Neuronal stem cell (in vitro differentiated cells): ENCODE measurements at regions not wholly inside any gene's neighbourhood (a gene's known extent, or its start where the extent isn't known, plus 50 kb on each side); places are given as distances from the start of the nearest gene placed in this dataset.

Source experiments
- DNase-seq: peaks from one replicate; pipeline ENCODE4 v3.0.0-alpha.2; 2013; ENCODE audit warnings: low spot score
- H2AFZ ChIP-seq: one replicate; pipeline ENCODE4 v1.6.1; 2013; ENCODE audit warnings: mild to moderate bottlenecking, low read length, inconsistent platforms
- H2AK5ac ChIP-seq: 2 replicates; pipeline ENCODE4 v1.6.1; 2013; ENCODE audit warnings: low read depth, mild to moderate bottlenecking, inconsistent platforms, low read length, moderate library complexity, mixed read lengths
- H2BK120ac ChIP-seq: 2 replicates; pipeline ENCODE4 v1.6.1; 2013; ENCODE audit warnings: low read depth, mild to moderate bottlenecking, inconsistent platforms, low read length, moderate library complexity, mixed read lengths
- H2BK12ac ChIP-seq: one replicate; pipeline ENCODE4 v1.6.1; 2013; ENCODE audit warnings: low read length, inconsistent platforms
- H2BK15ac ChIP-seq: 2 replicates; pipeline ENCODE4 v1.6.1; 2013; ENCODE audit warnings: mild to moderate bottlenecking, low read length, inconsistent platforms, mixed read lengths
- H2BK5ac ChIP-seq: one replicate; pipeline ENCODE4 v1.6.1; 2013; ENCODE audit warnings: inconsistent platforms, mild to moderate bottlenecking, low read length, moderate library complexity
- H3K14ac ChIP-seq: one replicate; pipeline ENCODE4 v1.6.1; 2013; ENCODE audit warnings: low read length, inconsistent platforms
- H3K18ac ChIP-seq: 2 replicates; pipeline ENCODE4 v1.6.1; 2013; ENCODE audit warnings: low read length, inconsistent platforms
- H3K23ac ChIP-seq: 2 replicates; pipeline ENCODE4 v1.6.1; 2013; ENCODE audit warnings: low read depth, mild to moderate bottlenecking, mixed read lengths, low read length, inconsistent platforms; ENCODE audit not compliant: poor library complexity
- H3K27ac ChIP-seq: replicated peaks from 3 replicates; pipeline ENCODE4 v1.5.1; 2013; ENCODE audit warnings: low read length, inconsistent platforms
- H3K27me3 ChIP-seq, 3 experiments: 2 replicates each; pipeline ENCODE4 v1.6.1; 2013; ENCODE audit warnings: low read length in 3 of 3, mild to moderate bottlenecking in 2 of 3, inconsistent platforms in 1 of 3, low read depth in 1 of 3, mixed read lengths in 1 of 3, moderate library complexity in 1 of 3; ENCODE audit not compliant: control insufficient read depth in 3 of 3, insufficient read depth in 3 of 3
- H3K36me3 ChIP-seq, 2 donors: replicated peaks in 1 of 2; 2 replicates each; pipeline ENCODE4 v1.6.1; 2013; ENCODE audit warnings: low read length in 2 of 2; ENCODE audit not compliant: control insufficient read depth in 2 of 2, insufficient read depth in 2 of 2
- H3K4ac ChIP-seq: 2 replicates; pipeline ENCODE4 v1.6.1; 2013; ENCODE audit warnings: inconsistent platforms, mild to moderate bottlenecking, low read length, moderate library complexity
- H3K4me1 ChIP-seq, 2 donors: 1 replicate in 1 of 2; 2 replicates in 1 of 2; pipeline ENCODE4 v1.6.1; 2013; ENCODE audit warnings: low read length in 2 of 2, low read depth in 1 of 2; ENCODE audit not compliant: control insufficient read depth in 2 of 2, insufficient read depth in 1 of 2
- H3K4me2 ChIP-seq: one replicate; pipeline ENCODE4 v1.6.1; 2013; ENCODE audit warnings: mild to moderate bottlenecking, low read length, inconsistent platforms; ENCODE audit not compliant: insufficient read depth, poor library complexity, severe bottlenecking
- H3K4me3 ChIP-seq, 2 donors: 2 replicates each; pipeline ENCODE4 v1.5.1; 2013; ENCODE audit warnings: low read length in 2 of 2, mild to moderate bottlenecking in 2 of 2, inconsistent platforms in 1 of 2, moderate library complexity in 1 of 2
- H3K79me1 ChIP-seq: one replicate; pipeline ENCODE4 v1.6.1; 2013; ENCODE audit warnings: low read depth, mild to moderate bottlenecking, inconsistent platforms, low read length, moderate library complexity
- H3K9ac ChIP-seq: one replicate; pipeline ENCODE4 v1.6.1; 2013; ENCODE audit warnings: mild to moderate bottlenecking, low read depth, low read length, inconsistent platforms; ENCODE audit not compliant: poor library complexity
- H3K9me3 ChIP-seq, 2 donors: replicated peaks in 1 of 2; 2 replicates each; pipeline versions ENCODE3 to v1.6.1; 2013; ENCODE audit warnings: low read length in 2 of 2, mild to moderate bottlenecking in 2 of 2, inconsistent platforms in 1 of 2, low read depth in 1 of 2, mixed read lengths in 1 of 2, moderate library complexity in 1 of 2; ENCODE audit not compliant: control insufficient read depth in 2 of 2, insufficient read depth in 1 of 2
- H4K8ac ChIP-seq: one replicate; pipeline ENCODE4 v1.6.1; 2013; ENCODE audit warnings: low read depth, mild to moderate bottlenecking, inconsistent platforms, low read length, moderate library complexity
- H4K91ac ChIP-seq: one replicate; pipeline ENCODE4 v1.6.1; 2013; ENCODE audit warnings: low read length, low read depth, mild to moderate bottlenecking, inconsistent platforms; ENCODE audit not compliant: poor library complexity
- WGBS, 2 donors: extraction: QIAGEN DNeasy Blood & Tissue Kit; methylation state at CpG; one replicate each; pipeline ENCODE4 v1.1.7; 2013; ENCODE audit warnings: missing lambda C conversion rate in 2 of 2, mixed read lengths in 1 of 2; ENCODE audit not compliant: insufficient read length in 2 of 2, insufficient replicate concordance in 1 of 2; ENCODE audit errors: extremely low coverage in 2 of 2; 5-methylcytosine and 5-hydroxymethylcytosine counted together

- WGBS, 2 donors, result no CpG with 5 or more reads among the region's 2 CpGs
- Histone ChIP-seq H2BK12ac (no peak overlapping the region), H2BK120ac (no peak overlapping the region), H3K9ac (no peak overlapping the region), H3K4ac (no peak overlapping the region), H3K4me2 (no peak overlapping the region), H2BK5ac (no peak overlapping the region), H4K8ac (no peak overlapping the region), H3K9me3 (peaks cover 0 to 1% of the 10 kb centered on the region in 2 donors), H3K14ac (no peak overlapping the region), H2AFZ (no peak overlapping the region), H3K27ac (no peak overlapping the region), H2AK5ac (no peak overlapping the region), H4K91ac (no peak overlapping the region), H3K79me1 (no peaks in the 10 kb centered on the region), H3K4me1 (no peaks in the 10 kb centered on the region), H3K27me3 (no peaks in the 10 kb centered on the region), H3K23ac (no peak overlapping the region), H2BK15ac (no peak overlapping the region), H3K18ac (no peak overlapping the region), H3K4me3 (no peak overlapping the region), H3K36me3 (no peaks in the 10 kb centered on the region)
- DNase-seq, result no peak
Observed at GRCh38 chr4:135434936-135435335, 1233.3 kb upstream of the PABPC4L start.

GRCh38 chr4:135429528-135429927 lies 1227.9 kb upstream of the PABPC4L start:
- Histone ChIP-seq H3K4me2 (no peak overlapping the region), H3K4me3 (no peak overlapping the region), H2BK5ac (no peak overlapping the region), H2BK15ac (no peak overlapping the region), H3K79me1 (no peaks in the 10 kb centered on the region), H3K36me3 (no peaks in the 10 kb centered on the region), H3K27me3 (no peaks in the 10 kb centered on the region), H4K8ac (no peak overlapping the region), H3K18ac (no peak overlapping the region), H3K14ac (no peak overlapping the region), H2AK5ac (no peak overlapping the region), H2AFZ (no peak overlapping the region), H3K4me1 (no peaks in the 10 kb centered on the region), H3K23ac (no peak overlapping the region), H2BK12ac (no peak overlapping the region), H3K4ac (no peak overlapping the region), H3K9me3 (no peaks in the 10 kb centered on the region), H3K27ac (no peak overlapping the region), H4K91ac (no peak overlapping the region), H3K9ac (no peak overlapping the region), H2BK120ac (no peak overlapping the region)
- no peak for DNase-seq
- no CpG with 5 or more reads among the region's 1 CpG for WGBS, 2 donors

GRCh38 chr4:135418353-135418752 lies 1216.8 kb upstream of the PABPC4L start:
- Histone ChIP-seq H3K4ac (no peak overlapping the region), H3K27ac (no peak overlapping the region), H3K9ac (no peak overlapping the region), H2BK12ac (no peak overlapping the region), H3K9me3 (no peaks in the 10 kb centered on the region), H3K14ac (no peak overlapping the region), H2AFZ (no peak overlapping the region), H3K4me1 (no peaks in the 10 kb centered on the region), H2AK5ac (no peak overlapping the region), H3K18ac (no peak overlapping the region), H3K4me2 (no peak overlapping the region), H3K36me3 (no peaks in the 10 kb centered on the region), H4K91ac (no peak overlapping the region), H2BK5ac (no peak overlapping the region), H3K27me3 (no peaks in the 10 kb centered on the region), H4K8ac (no peak overlapping the region), H3K4me3 (no peak overlapping the region), H3K23ac (no peak overlapping the region), H2BK15ac (no peak overlapping the region), H3K79me1 (no peaks in the 10 kb centered on the region), H2BK120ac (no peak overlapping the region)
- WGBS, 2 donors, result no CpG with 5 or more reads among the region's 1 CpG
- DNase-seq, result no peak

GRCh38 chr4:135412213-135412612 lies 1210.6 kb upstream of the PABPC4L start:
- H2BK12ac ChIP-seq, result no peak overlapping the region
- no peak for DNase-seq
- no peaks in the 10 kb centered on the region for H3K4me1 ChIP-seq
- H3K9me3 ChIP-seq, result no peaks in the 10 kb centered on the region
- WGBS, 2 donors, result no CpG with 5 or more reads among the region's 4 CpGs
- no peak overlapping the region for H2AK5ac ChIP-seq
- no peak overlapping the region for H4K8ac ChIP-seq
- H3K23ac ChIP-seq, result no peak overlapping the region
- no peaks in the 10 kb centered on the region for H3K27me3 ChIP-seq
- no peak overlapping the region for H3K27ac ChIP-seq
- H4K91ac ChIP-seq, result no peak overlapping the region
- H2AFZ ChIP-seq, result peak overlapping the region; percentile 51
- H3K4me2 ChIP-seq, result no peak overlapping the region
- H3K9ac ChIP-seq, result no peak overlapping the region
- H2BK5ac ChIP-seq, result no peak overlapping the region
- H3K36me3 ChIP-seq, result no peaks in the 10 kb centered on the region
- no peak overlapping the region for H2BK15ac ChIP-seq
- H3K18ac ChIP-seq, result no peak overlapping the region
- H3K14ac ChIP-seq, result no peak overlapping the region
- no peak overlapping the region for H2BK120ac ChIP-seq
- no peak overlapping the region for H3K4me3 ChIP-seq
- no peak overlapping the region for H3K4ac ChIP-seq
- no peaks in the 10 kb centered on the region for H3K79me1 ChIP-seq
